ENCODE measurements at regions not wholly inside any gene's neighbourhood (a gene's known extent, or its start where the extent isn't known, plus 50 kb on each side); places are given as distances from the start of the nearest gene placed in this dataset.

DNA sequence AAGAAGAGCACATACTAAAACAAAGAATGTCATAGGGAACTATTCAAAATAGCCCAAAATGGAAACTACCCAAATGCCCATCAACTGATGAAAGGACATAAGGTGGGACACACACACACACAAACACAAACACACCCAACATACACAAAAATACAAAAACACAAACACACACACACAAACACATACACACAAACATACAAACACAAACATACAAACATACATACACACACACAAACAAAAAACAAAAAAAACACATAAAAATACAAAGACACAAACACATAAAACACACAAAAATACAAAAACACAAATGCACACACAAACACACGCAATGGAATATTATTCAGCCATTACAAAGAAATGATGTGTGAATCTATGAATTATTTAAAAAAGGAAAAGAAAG, 203.6 kb downstream of the ERMARD start:
- intact Hi-C loops (cut with DNase I), result no loop called here
- ATAC-seq (ENCODE audit: poor library complexity), result no peak
- DNase-seq, result no peak

DNA sequence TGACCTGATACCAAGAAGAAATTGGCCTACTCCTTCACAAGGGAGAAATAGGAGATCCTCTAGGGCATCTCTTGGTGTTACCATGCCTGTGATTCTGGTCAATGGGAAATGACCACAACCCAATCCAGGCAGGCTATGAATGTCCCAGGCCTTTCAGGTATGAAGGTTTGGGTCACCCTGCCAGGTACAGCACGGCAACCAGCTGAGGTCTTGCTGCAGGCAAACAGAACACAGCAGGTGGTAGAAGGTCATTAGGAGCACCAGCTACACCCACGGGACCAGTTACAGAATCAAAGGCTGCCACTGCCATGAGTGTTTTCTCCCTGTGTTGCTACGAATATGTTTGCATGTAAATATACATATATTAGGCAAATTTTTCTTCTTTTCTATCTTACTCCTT, 202.3 kb downstream of the ERMARD start:
- DNase-seq, result no peak
- intact Hi-C loops (cut with DNase I), result no loop called here
- ATAC-seq (ENCODE audit: poor library complexity), result no peak

DNA sequence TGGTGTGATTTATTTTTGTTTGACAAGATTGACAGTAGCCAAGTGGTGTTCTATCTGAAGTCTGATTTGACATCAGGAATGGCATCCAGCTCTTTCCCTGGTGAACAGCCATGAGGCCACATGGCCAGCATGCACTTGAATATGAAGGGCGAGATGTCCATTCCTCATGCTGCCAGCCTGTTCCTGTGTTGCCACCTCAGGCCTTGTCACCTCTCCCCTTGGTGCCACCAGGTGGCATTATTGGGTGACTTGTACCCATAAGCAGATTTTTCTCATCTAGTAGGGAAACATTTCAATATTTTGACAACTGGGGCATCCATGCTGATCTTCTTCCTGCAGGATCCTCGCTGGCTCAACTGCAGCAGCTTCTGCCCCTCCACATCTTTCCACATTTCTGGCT, 199.1 kb downstream of the ERMARD start:
- DNase-seq (no peak), ATAC-seq (ENCODE audit: poor library complexity) (peak; percentile 67)
- intact Hi-C loops (cut with DNase I), result no loop called here

DNA sequence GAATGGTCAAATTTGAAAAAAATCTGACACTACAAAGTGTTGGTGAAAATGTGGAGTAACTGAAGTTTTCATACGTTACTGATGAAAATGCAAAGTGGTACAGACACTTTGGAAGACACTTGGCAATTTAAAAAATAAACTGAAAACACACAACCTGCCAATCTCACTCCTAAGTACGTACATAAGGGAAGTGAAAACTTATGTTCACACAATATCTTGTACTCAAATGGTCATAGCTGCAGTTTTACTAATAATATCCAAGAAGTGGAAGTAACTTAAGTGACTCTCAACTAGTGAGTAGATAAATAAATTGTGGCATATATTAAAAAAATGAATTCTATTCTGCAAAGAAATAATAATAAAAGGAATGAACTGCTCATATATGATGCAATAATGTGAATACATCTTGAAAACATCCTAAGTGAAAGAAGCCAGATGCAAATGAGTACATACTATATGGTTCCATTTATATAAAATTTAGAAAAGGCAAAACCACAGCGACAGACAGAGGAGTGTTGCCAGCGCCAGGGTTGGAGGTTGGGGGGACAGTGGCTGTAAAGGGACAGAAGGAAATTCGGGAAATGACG, 198.2 kb downstream of the ERMARD start:
- intact Hi-C loops (cut with DNase I), result no loop called here
- ATAC-seq (ENCODE audit: poor library complexity) (no peak), DNase-seq (no peak)

DNA sequence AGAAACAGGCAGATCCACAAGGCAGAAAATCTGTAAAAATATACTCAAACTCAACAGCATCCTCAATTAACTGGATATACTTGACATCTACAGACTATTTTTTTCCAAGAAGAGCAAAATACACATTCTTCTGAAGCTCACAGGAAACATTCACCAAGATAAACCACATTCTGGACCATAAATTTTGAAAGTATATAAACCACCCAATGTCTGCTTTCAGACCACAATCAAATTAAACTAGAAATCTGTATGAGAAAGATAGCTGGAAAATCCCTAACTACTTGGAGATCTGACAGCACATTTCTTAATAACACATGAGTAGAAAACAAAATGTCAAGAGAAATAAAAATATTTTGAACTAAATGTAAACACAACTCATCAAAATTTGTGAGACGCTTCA, 195.5 kb downstream of the ERMARD start:
- intact Hi-C loops (cut with DNase I), result no loop called here
- ATAC-seq (ENCODE audit: poor library complexity) (no peak), DNase-seq (no peak)

DNA sequence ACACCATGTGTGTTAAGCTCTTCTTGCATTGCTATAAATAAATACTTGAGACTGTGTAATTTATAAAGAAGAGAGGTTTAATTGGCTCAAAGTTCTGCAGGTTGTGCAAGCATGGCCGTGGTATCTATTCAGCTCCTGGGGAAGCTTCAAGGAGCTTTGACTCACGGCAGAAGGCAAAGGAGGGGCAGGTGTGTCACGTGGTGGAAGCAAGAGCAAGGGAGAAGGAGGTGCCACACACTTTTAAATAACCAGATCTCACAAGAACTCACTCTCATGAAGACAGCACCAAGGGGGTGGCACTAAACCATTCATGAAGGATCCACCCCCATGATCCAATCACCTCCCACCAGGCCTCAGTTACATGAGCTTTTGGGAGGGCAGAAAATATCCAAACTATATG, 193.7 kb downstream of the ERMARD start:
- DNase-seq (no peak), ATAC-seq (ENCODE audit: poor library complexity) (no peak)
- intact Hi-C loops (cut with DNase I), result no loop called here

DNA sequence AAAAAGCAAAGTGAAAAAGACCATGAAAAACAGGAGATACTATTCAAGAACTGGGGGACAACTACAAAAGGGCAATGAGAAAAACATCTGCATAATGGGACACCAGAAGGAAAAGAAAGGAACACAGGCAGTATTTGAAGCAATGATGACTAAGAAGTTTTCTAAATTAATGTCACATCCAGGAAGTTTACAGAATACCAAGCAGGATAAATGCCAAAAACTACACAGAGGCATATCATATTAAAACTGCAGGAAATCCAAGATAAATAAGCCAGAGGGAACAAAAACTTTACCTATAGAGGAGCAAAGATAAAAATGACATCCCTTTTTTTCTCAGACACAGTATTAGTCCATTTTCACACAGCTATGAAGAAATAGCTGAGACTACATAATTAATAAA, 193.0 kb downstream of the ERMARD start:
- DNase-seq, result no peak
- no peak for ATAC-seq (ENCODE audit: poor library complexity)
- intact Hi-C loops (cut with DNase I), result no loop called here

DNA sequence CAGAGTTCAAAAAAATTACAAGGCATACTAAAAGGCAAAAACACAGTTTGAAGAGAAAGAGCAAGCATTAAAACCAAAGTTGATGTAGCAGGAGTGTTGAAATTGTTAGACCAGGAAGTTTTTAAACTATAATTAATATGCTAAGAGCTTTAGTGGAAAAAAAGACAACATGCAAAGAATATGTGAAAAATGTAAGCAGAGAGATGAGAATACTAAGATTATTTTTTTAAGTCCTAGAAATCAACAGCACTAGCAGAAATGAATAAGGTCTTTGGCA, 192.6 kb downstream of the ERMARD start:
- DNase-seq (no peak), ATAC-seq (ENCODE audit: poor library complexity) (no peak)
- intact Hi-C loops (cut with DNase I), result no loop called here

DNA sequence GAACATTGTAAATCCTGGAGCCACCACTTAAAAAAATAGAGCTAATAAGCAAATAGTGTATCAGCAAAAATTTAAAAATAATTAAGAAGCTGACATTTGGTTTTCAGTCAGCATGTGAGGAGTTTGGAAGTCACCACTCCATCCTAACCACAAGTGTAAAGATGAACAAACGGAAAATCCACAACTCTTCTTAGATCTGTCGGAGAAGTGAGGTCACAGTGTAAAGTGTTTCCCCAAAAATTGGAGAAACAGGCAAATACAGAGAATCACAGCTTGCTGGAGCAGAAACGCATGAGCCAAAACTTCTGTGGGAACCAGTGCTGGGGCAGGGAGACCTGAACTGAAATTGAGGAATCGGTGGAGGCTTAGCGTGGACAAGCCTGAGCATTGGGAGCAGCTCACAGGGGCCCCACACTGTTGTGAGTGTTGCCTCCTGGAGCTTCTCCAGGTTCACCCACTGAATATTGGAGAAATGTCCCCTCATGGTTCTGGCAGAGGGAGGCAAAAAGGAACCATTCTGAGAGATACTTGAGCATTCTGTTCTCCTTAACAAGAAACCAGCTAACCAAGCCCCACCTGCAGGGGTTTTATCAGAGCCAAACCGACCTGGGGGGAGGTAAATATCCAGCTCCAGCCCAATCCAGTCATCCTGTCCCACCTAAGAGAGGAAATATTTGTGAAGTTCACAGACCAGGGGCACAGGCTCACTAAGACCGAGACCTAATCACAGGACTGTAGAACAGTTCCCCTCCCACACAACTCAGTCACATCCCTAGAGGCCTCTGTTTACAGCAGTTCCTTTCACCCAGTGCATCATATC, 192.0 kb downstream of the ERMARD start:
- no peak for DNase-seq
- no peak for ATAC-seq (ENCODE audit: poor library complexity)
- intact Hi-C loops (cut with DNase I), result no loop called here

DNA sequence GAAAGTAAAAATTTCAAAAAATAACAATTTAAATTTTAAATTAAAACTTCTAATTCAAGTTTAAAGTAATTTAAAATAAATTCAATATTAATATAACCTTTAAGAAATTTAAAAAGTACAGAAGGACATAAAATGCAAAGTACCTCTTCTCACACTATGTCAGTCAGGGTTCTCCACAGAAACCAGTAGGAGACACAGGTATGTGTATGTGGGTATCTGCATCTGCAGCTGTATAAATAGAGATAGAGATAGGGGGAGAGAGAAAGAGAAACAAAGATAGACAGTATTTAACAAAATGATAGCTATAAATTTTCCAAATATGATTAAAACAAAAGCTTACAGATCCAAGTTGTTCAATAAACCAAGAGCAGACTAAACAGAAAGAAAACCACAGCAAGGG, 190.8 kb downstream of the ERMARD start:
- intact Hi-C loops (cut with DNase I), result no loop called here
- no peak for DNase-seq
- no peak for ATAC-seq (ENCODE audit: poor library complexity)

DNA sequence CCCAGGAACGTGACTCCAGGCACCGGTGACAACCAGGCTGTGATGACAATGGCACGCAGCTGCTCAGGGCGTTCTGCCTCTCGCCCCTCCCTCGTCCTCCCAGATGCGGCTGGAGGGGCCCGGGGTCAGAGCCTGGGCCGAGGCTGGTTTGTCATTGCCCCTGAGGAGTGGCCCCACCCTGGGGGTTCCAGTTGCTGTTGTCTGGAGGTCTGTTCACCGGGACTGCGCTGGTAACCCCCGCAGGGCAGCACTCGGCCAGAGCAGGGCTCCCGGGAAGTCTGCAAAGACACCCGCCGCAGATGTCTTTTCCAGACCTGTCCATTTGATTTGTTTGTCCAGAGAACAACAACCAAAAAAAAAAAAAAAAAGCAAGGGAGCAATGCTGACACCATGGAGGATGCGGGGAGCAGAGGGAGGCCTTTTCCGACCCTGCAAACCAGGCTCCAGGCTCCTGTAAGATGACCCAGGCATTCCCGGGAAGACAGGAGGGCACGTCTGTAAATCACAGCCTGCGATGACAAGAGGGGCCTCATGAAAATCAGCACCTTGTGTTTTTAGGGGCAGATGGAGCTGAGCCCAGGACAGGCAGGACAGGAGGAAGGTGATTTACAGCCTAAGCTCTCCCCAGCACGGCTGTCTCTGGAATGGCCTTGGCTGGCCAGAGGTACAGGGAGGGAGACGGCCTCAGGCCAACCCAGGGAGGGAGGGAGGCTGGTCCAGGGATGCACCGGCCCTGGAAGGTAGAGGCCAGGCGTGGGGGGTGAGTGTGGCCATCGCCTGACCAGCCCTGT, 189.3 kb downstream of the ERMARD start:
- ATAC-seq (ENCODE audit: poor library complexity) (no peak), DNase-seq (no peak)
- intact Hi-C loops (cut with DNase I), result no loop called here

DNA sequence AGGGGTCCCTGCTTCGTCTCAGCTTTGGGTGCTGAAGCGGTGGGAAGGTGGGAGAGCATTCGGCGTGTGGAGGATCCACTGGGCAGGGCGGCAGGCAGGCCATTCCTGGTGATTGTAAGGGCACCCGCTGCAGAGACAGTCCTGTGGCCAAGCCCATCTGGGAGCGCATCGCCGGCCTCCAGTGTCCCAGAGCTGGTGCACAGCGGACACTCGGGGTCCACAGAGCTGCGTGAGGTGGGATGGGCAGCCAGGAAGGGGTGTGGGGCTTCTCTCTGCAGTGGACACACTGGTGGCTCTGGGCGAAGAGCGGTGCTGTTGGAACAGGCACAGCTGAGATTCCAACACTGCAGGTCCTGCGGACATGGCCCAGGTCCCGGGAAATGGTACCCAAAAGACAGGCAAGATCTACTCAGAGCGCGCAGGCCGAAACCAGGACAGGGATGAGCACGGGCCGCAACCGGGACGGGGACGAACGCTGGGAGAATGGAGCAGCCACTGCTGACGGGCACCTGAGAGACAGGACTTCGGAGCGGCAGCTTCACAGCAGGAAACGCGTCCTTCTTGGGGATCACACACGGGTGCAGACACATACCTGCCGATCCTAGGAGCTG, 188.2 kb downstream of the ERMARD start:
- intact Hi-C loops (cut with DNase I), result no loop called here
- no peak for ATAC-seq (ENCODE audit: poor library complexity)
- DNase-seq, result no peak

DNA sequence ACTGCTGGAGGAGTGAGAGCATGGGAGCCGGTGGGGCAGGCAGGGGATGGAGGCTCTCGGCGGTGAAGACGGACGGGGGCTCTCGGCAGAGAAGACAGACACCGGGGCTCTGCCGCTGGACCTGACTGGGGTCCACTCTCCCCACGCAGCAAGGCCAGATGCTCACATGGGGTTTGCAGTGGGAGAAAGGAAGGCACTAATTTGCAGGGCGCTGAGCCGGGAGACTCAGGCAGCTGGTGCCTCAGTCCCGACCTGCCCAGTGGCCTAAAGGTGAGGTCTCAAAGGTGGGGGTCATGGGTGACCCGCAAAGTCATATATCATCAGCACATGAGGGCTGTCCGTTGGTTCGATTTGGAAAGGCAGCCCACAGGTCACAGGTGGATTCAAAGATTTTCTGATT, 187.3 kb downstream of the ERMARD start:
- DNase-seq, result no peak
- no peak for ATAC-seq (ENCODE audit: poor library complexity)
- intact Hi-C loops (cut with DNase I), result no loop called here

DNA sequence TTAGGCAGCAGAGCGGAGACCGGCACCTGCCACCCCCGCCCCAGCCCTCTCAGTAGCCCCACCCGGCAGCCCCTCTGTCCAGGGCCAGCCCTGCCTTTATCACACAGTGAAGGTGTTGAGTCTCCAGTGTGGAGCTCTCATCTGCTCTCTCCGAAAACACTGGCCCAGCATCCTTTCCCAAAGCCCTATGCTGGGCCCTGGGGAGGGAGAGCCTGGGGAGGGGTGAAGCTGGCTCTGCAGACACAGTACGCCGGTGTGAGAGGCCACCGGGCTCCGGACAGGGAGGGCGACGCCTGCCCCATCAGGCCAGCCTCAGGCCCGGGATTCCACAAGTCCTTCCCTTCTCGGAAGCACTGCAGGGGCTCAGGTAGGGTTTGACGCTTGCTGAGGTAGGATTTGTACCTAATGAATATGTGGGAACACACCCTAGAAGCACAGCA, 186.9 kb downstream of the ERMARD start:
- ATAC-seq (ENCODE audit: poor library complexity) (no peak), DNase-seq (no peak)
- intact Hi-C loops (cut with DNase I), result no loop called here

DNA sequence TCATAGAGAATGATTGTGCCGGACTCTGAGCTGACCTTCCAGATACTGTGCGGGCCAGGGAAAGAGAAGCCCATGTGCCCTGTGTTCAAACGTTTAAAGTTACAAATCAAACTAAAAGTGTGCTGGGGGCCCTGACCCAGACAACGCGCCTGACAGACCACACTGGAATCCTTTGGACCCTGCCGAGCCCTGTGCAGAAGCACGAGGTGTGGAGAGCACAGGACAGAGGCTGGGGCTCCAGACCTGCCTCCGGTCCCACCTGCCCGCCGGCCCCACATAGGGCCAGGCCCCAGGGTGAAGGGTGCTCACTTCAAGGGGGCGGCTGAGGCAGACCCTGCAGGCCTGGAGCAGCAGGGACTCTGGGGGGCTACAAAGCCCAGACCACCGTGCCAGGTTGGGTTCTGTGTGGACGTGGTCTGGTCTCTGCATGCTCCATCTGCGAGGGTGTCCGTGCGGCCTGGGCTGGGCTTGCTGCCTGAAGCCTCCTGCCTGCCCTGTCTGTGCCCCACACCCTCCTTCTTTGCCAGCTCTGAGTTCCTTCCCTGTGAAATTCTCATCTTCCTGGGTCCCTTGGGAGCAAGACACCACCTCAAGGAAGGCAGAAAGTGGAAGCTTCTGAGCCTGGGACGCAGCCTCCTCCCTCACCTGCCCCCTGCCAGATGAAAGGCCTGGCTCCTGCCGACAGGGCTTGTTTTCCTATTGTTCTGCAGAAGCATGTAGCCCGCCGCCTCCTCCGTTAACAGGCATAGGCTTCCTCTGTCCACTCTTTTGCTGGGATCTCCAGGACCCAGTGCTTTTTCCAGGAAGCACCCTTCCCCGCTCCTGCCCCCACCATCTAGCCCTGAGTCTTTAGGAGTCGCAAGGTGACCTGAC, 186.2 kb downstream of the ERMARD start:
- DNase-seq, result no peak
- ATAC-seq (ENCODE audit: poor library complexity), result no peak
- intact Hi-C loops (cut with DNase I), result no loop called here

DNA sequence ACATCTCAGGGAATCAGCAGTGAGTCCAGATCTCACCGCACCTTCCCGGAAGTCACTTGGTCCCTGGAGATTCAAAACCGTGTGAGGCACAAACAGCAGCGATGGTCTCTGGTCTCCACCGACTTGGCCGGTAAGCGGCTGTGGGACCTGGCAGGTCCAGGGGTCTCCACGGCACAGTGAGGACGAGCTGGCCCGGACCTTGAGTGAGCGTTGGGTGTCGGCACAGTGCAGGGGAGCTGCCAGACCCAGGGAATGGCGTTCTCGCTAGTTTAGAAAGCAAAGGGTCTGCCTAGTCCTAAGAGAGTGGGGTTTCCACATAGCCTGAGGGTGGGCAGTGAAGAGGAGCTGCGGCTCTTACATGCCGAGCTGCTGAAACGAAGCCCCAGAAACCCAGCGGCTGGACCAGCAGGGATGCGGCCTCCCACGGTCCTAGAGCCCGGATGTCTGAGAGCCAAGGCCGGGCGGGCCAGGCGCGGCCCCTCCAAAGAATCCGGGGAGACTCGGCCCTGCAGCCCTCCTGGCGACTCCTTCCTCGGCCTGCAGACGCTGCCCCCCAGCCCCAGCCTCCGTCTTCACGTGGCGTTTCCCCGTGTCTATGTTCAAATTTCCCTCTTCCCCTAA, 185.0 kb downstream of the ERMARD start:
- DNase-seq, result no peak

DNA sequence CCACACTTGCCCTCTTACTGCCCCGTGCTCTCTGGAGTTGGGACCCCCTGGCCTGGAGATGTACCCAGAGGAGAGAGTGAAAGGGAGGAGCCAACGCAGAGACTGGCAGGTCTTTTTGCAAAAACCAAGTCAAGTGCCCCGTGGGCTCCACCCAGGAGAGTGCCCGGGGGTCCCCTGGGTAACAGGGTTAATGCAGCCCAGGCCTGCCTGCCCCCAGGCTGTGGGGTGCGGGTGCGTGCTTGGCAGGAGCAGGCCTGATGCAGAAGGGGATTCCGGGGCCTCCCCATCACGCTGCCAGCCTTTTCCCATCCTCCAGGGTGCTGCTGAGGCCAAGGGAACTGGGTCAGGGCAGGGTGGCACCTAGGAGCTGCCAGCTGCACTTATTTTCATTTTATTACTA, 184.4 kb downstream of the ERMARD start:
- ATAC-seq (ENCODE audit: poor library complexity) (no peak), DNase-seq (no peak)
- intact Hi-C loops (cut with DNase I), result no loop called here

More for the DNA sequence above, 185.0 kb downstream of the ERMARD start:
- intact Hi-C loops (cut with DNase I), result no loop called here
- no peak for ATAC-seq (ENCODE audit: poor library complexity)

DNA sequence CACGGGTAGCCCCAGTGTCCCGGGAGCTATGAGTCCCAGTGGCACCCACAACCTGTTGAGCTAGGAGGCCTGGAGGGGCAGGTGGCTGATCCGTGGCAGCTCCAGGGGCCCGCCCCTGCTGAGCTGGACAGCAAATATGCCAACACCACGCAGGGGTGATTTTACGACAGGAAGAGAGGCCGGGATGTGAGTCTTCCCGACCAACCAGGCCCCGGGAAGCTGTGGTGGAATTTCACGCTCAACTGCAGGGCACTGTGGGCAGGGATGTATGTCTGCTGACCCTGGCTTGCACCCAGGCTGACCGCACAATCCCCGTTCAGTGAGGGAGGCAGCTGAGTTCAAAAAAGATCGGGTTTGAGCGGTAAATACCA, 183.9 kb downstream of the ERMARD start:
- DNase-seq (no peak), ATAC-seq (ENCODE audit: poor library complexity) (no peak)
- intact Hi-C loops (cut with DNase I), result no loop called here
